ENCODE measurements at regions not wholly inside any gene's neighbourhood (a gene's known extent, or its start where the extent isn't known, plus 50 kb on each side); places are given as distances from the start of the nearest gene placed in this dataset.
A peak's percentile ranks its signal among the peaks of the same experiment; 100 is the strongest.
"Not testable (repeated sequence)": the region's sequence is repeated elsewhere in the genome, so short reads cannot be mapped to it uniquely, and the experiment has no call there.

DNA sequence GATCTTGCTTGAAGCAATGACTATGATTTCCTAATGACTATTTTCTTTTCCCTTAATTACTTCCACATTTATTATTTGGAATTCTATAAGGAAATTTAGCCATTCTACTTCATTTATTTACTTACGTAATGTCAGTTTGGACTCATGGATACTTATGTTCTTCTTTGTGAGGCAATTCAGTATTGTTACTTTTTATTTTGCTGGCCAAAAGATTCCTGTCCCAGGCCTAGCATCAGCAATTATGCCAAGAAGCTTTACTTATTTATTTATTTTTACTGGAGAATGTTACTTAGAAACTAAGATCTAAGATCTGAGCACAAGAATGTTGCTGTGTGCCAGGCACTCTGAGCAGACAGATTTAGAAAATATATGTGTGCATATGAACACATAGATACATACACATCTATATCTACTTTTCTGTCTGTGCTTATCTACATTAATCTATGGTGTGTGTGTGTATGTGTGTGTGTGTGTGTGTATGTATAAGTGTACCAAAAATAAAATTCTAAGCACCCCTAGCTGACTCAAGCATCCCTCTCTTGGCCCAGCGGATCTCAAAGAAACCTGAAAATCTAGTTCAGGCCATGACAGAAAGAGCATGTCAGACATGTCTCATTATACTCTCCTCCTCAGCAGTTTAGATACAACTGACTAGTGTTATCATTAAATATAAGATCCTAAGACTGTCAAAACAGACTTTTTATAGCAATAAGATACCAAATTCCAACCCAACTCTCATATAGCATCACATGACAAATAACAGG lies 640.0 kb upstream of the GJE1 start:
- no peak for DNase-seq (ENCODE audit: low read depth)

GRCh38 chr6:141491684-141492083 lies 641.0 kb upstream of the GJE1 start:
- DNase-seq (ENCODE audit: low read depth): no peak

DNA sequence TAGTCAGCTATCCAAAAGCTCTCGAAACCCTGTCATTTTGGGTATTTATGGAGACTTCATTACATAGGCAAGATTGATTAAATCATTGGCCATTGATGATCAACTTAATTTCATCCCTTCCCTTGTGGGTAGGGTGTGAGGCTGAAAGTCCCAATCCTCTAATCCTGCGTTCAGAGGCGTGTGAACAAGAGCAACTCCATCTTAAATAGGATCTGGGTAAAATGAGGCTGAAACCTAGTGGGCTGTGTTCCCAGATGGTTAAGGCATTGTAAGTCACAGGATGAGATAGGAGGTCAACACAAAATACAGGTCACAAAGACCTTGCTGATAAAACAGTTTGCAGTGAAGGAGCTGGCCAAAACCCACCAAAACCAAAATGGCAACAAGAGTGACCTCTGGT lies 641.7 kb upstream of the GJE1 start:
- DNase-seq (ENCODE audit: low read depth): no peak

DNA sequence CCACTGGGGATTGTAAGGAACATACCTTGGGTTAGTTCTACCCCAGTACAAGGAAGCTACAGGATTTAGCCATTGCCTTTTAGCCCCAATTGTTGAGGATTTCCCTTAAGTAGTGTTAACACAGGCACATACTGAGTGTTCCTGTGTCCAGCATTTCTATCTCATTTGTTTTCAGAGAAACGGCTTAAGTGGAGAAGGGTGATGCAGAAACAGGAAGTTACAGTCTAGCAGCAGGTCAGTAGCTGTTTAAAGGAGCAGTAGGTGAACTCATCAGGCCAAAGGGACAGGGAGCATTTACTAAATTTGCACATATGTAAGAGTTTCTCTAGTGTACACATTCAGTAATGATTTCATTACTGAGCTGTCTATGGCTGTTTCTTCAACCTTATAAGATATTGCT lies 644.2 kb upstream of the GJE1 start:
- DNase-seq (ENCODE audit: low read depth): no peak

DNA sequence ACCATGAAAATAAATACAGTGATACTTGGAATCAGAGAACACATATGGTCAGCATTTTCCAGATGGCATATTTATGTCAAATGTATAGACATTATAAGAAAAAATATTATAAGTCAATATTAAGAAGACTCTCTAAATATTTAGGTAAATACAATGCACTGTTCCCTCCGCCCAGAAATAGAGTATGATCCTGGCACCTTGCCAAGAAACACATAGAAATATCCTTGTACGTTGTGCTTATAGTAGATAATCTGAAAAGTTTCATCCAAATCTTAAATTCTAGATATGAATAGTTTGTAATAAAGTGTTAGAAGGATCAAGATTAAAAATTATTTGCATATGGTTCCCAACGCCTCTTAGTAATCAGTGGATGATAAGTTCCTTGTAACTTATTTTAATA lies 645.8 kb upstream of the GJE1 start:
- no peak for DNase-seq (ENCODE audit: low read depth)

GRCh38 chr6:141484711-141485110 lies 648.0 kb upstream of the GJE1 start:
- DNase-seq (ENCODE audit: low read depth): no peak

DNA sequence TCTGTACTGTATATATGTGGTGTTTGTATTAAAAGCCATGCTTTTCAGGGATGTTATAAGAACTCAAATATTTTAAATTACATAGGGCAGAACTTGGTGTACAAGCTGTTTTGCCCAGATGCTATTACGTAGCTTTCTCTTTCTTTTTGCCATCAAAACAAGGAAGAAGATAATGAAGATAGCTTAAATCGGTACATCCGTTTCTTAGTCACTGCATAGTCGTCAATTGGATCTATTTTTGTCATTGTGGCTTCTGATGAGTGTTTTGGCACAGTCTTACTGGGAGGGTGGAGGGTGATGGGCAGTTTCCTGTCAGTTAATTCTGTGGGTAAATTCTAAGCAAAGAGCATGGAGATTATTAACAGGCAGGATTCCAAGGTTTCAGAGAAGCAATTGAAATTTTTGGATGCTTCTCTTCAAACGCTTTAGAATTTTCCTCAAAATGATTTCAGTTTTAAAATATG lies 649.1 kb upstream of the GJE1 start:
- peak; percentile 96 for DNase-seq (ENCODE audit: low read depth)

DNA sequence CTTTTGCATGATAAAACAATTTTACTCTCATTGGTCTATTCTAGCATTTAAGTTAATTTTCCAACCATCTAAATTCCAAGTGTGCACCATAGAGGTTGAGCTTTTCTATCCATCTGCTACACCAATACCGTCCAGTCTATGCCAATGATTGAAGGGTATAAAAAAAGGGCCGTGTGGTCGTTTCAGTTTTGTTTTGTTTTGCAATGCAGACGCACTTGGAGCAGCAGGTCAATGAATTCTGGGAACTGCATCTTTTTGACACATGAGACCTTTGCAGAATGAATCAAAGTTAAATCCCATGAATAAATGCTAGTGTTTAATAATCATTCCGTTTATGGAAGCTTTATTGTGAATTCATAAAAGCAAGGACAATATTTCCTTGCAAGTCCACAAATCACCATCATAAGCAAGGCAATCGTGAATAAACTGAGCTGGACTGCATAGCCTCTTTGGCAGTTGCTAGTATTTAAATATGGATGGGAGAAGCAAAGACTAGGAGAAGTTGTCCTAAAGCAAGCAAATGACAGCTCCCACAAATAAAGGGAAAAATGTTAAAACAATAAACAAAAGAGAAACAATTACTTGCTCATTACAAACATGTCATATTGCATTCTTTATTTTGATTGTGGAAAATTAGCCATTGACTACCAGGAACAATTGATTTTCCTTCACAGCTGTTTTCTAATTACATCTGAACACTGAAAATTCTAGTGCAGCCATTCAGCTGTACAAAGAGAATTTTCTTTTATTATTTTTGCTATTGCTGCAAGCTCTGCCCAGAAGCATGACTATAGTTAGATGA lies 649.7 kb upstream of the GJE1 start:
- no peak for DNase-seq (ENCODE audit: low read depth)

- DNase-seq (ENCODE audit: low read depth): no peak
Measured at GRCh38 chr6:141475259-141475658, 657.5 kb upstream of the GJE1 start.

- no peak for DNase-seq (ENCODE audit: low read depth)
Measured at GRCh38 chr6:141472162-141472928, 660.4 kb upstream of the GJE1 start.

DNA sequence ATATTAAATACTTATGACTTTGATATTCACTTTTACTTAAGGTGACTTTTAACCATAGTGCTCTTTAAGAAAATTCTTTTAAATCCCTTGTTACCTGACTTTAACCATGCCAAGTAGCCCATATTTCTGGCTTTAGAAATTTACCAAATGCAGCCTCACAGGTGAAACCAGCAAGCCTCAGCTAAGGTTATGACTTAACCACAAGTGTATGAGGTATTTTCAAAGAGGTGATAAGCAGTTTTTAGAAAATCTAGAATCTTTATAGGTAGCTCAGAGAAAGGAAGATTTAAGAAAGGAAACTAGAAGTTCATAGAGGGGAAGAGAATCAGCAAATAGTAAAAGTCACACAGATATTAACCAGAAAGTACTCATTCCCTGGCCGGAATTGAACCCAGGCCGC lies 661.9 kb upstream of the GJE1 start:
- no peak for DNase-seq (ENCODE audit: low read depth)

- DNase-seq (ENCODE audit: low read depth): no peak
Measured at GRCh38 chr6:141467881-141468280, 664.8 kb upstream of the GJE1 start.

GRCh38 chr6:141467041-141467440 lies 665.7 kb upstream of the GJE1 start:
- DNase-seq (ENCODE audit: low read depth): no peak

- DNase-seq (ENCODE audit: low read depth): no peak
Measured at GRCh38 chr6:141464896-141465295, 667.8 kb upstream of the GJE1 start.

DNA sequence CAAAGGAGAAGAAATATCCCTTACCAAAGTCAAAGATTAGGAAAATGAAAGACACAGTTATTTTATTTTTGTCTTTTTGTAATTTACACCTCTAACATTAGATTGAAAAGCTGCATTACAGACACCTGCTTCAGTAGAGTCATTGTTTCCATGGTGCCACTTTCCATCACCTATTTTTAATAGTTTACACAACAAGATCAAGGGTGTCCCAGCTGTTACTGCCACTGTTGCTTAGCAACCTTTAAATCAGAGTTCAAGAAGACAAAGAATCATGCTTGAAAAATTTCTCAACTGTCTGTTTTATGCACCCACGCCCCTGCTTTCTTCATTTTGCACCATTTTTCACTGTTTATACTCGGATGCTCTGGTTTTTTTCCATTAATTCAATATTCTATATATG lies 668.2 kb upstream of the GJE1 start:
- peak; percentile 62 for DNase-seq (ENCODE audit: low read depth)

DNA sequence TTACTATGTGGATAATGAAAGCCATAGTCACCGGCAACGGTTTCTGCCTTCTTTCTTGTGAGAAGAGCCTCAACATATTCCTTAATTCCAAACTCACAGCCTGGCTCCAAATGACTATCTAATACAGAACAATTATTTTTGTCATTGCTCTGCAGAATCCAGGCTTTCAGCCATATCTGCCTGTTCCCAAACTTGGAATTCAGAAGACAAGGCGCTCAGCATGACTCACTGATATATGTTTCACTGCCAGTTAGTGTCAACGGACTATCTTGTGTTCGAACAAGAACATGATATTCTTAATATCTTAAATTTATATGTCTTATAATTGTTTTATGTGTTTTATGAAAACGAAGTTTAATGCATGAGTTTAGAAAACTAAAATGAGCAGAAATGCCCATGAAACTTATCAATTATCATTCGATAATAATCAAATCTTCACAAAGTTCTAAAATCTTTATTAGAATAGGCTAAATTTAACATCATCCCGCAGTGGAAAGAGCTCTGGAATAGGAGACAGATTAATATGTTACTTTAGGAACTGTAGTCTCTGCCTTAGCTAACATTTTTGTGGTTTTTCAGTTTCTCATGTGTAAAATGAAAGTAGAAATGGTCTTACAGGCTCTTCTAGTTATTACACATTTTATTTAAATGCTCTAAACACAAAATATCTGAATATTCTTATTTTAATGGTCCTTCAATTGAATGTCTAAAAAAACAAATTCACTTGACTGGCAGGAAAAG lies 669.3 kb upstream of the GJE1 start:
- no peak for DNase-seq (ENCODE audit: low read depth)

DNA sequence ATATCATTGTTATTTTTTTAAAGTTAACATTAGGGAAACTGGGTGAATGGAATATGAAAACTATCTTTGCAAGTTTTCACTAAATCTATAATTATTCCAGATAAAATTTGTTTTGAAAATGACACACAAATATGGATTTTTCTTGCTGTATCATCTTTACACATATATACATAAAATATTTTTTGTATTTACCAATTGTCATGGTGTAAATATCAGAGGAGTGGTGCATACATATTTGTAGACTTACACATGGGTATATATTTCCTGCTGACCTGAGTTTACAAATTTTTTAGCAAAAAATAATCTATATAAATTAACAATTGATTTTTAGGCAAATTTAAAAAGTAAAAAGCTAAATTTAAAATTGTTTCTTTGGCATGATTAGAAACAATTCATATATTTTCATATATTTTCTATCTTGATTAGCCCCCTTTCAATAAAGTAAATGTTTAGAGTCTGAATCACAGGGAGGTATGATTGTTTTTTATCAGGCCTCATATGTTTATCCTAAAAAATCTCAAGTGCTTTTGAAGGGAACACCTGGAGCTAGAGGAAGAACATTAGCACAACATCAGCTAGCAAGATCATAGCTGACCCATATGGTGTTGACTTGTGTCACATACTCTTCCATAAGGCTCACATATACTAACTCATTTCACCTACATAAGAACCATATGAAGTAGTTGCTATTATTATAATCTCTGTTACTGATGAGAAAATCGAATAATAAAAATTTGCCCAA lies 671.8 kb upstream of the GJE1 start:
- DNase-seq (ENCODE audit: low read depth): no peak

DNA sequence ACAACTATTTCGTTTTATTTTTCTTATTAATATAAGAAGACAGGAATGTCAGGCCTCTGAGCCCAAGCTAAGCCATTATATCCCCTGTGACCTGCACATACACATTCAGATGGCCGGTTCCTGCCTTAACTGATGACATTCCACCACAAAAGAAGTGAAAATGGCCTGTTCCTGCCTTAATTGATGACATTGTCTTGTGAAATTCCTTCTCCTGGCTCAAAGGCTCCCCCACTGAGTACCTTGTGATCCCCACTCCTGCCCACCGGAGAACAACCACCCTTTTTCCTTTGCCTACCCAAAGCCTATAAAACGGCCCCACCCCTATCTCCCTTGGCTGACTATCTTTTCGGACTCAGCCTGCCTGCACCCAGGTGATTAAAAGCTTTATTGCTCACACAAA lies 672.5 kb upstream of the GJE1 start:
- not testable (repeated sequence) for DNase-seq (ENCODE audit: low read depth)

DNA sequence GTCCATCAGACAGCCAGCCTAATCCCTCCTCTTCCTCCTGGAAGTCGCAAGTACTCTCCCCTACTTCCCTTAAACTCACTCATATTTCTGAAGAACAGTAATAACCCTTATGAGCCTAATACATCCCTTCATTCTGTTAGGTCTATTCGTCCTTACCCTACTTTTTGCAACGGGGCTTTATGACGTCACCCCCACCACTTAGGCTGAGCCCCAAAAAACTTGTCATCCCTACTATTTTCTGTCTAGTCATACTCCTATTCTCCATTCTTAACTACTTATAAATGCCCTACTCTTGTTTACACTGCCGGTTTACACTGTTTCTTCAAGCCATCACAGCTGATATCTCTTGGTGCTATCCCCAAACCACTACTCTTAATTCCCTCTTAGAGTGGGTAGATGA lies 674.7 kb upstream of the GJE1 start:
- not testable (repeated sequence) for DNase-seq (ENCODE audit: low read depth)

DNA sequence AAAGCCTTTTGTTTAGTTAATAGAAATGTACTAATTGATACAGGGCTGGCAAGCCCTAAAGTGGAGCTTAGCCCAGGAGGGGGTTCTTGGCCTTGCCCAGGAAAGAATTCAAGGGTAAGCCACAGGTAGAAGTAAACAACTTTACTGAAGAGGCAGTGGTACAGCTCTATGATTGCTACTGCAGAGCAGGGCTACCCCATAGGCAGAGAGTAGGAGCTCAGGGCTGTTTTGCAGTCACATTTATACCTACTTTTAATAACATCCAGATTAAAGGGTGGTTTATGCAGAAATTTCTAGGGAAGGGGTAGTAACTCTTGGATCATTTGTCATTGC lies 680.4 kb upstream of the GJE1 start:
- no peak for DNase-seq (ENCODE audit: low read depth)
